Keratinocyte (primary cell): ENCODE measurements at regions not wholly inside any gene's neighbourhood (a gene's known extent, or its start where the extent isn't known, plus 50 kb on each side); places are given as distances from the start of the nearest gene placed in this dataset.

ENCODE experiments used
- DNase-seq: peaks from one replicate; pipeline ENCODE4 v3.0.0-alpha.2; 2011; ENCODE audit warnings: low read depth, missing footprints, low spot score
- FAIRE-seq: peaks from 2 replicates; lab custom pipeline; 2011; peaks lifted over from hg19 to GRCh38; lab: Jason Lieb, UNC
- H2AFZ ChIP-seq: 2 replicates; pipeline ENCODE4 v1.6.0; 2012; ENCODE audit warnings: low read length, control low read depth, inconsistent platforms; ENCODE audit not compliant: control insufficient read depth
- H3K27ac ChIP-seq: 2 replicates; pipeline ENCODE4 v1.5.1; 2011; ENCODE audit warnings: low read length; ENCODE audit not compliant: control insufficient read depth, insufficient read depth
- H3K27me3 ChIP-seq: 3 replicates; pipeline ENCODE4 v1.6.0; 2011; ENCODE audit warnings: low read length; ENCODE audit not compliant: control insufficient read depth, insufficient read depth; ENCODE audit errors: extremely low read depth
- H3K36me3 ChIP-seq, 2 experiments: 2 replicates in 1 of 2; 3 replicates in 1 of 2; pipeline ENCODE4 v1.5.1; 2011; ENCODE audit warnings: low read length in 2 of 2, mild to moderate bottlenecking in 1 of 2; ENCODE audit not compliant: control insufficient read depth in 2 of 2, insufficient read depth in 2 of 2; ENCODE audit errors: extremely low read depth in 1 of 2
- H3K4me1 ChIP-seq: 3 replicates; pipeline ENCODE4 v1.5.1; 2011; ENCODE audit warnings: low read length; ENCODE audit not compliant: control insufficient read depth, insufficient read depth; ENCODE audit errors: extremely low read depth
- H3K4me2 ChIP-seq: 3 replicates; pipeline ENCODE4 v1.6.0; 2011; ENCODE audit warnings: low read depth, low read length; ENCODE audit not compliant: control insufficient read depth, insufficient read depth; ENCODE audit errors: extremely low read depth
- H3K4me3 ChIP-seq, 3 experiments: fragments of 200-600 bp in 1 of 3; sonication (generic) in 1 of 3; 2 replicates in 2 of 3; 3 replicates in 1 of 3; pipeline ENCODE4 v1.5.1; 2011 to 2016; ENCODE audit warnings: low read length in 3 of 3, mild to moderate bottlenecking in 3 of 3, control low read depth in 2 of 3, inconsistent platforms in 1 of 3, low read depth in 1 of 3, mixed read lengths in 1 of 3, mixed run types in 1 of 3, moderate library complexity in 1 of 3; ENCODE audit not compliant: control insufficient read depth in 2 of 3, insufficient read depth in 2 of 3; ENCODE audit errors: extremely low read depth in 1 of 3
- H3K79me2 ChIP-seq: 2 replicates; pipeline ENCODE4 v1.6.0; 2012; ENCODE audit warnings: low read length; ENCODE audit not compliant: control insufficient read depth, insufficient read depth
- H3K9ac ChIP-seq: 3 replicates; pipeline ENCODE4 v1.6.0; 2011; ENCODE audit warnings: low read length; ENCODE audit not compliant: control insufficient read depth, insufficient read depth; ENCODE audit errors: extremely low read depth
- H3K9me1 ChIP-seq: 3 replicates; pipeline ENCODE4 v1.6.0; 2011; ENCODE audit warnings: low read length; ENCODE audit not compliant: control insufficient read depth, insufficient read depth; ENCODE audit errors: extremely low read depth
- H3K9me3 ChIP-seq: 2 replicates; pipeline ENCODE4 v1.5.1; 2012; ENCODE audit warnings: low read depth, low read length; ENCODE audit not compliant: control insufficient read depth
- H4K20me1 ChIP-seq: 3 replicates; pipeline ENCODE4 v1.6.0; 2011; ENCODE audit warnings: low read length; ENCODE audit not compliant: control insufficient read depth, insufficient read depth; ENCODE audit errors: extremely low read depth
- CTCF ChIP-seq, 3 experiments: IDR thresholded peaks in 1 of 3; conservative IDR thresholded peaks in 1 of 3; optimal IDR thresholded peaks in 1 of 3; 2 replicates in 2 of 3; 3 replicates in 1 of 3; pipeline versions ENCODE3 to v1.5.1; 2011; ENCODE audit warnings: low read length in 3 of 3, mild to moderate bottlenecking in 3 of 3, moderate library complexity in 2 of 3, control low read depth in 1 of 3, inconsistent platforms in 1 of 3; ENCODE audit not compliant: insufficient read depth in 2 of 3; ENCODE audit errors: extremely low read depth in 1 of 3
- EZH2 ChIP-seq: IDR thresholded peaks from one replicate; pipeline ENCODE4 v1.6.1; 2012; ENCODE audit warnings: inconsistent platforms, mild to moderate bottlenecking, low read length, moderate library complexity
- dilution Hi-C: fragments of 300-500 bp; cut with MboI; formaldehyde crosslinking; loops from one replicate; pipeline ENCODE4 v1.7.0; 2020; ENCODE audit warnings: low sequenced_read_pairs; ENCODE audit not compliant: extremely low pct_ligation_motif_present

DNA sequence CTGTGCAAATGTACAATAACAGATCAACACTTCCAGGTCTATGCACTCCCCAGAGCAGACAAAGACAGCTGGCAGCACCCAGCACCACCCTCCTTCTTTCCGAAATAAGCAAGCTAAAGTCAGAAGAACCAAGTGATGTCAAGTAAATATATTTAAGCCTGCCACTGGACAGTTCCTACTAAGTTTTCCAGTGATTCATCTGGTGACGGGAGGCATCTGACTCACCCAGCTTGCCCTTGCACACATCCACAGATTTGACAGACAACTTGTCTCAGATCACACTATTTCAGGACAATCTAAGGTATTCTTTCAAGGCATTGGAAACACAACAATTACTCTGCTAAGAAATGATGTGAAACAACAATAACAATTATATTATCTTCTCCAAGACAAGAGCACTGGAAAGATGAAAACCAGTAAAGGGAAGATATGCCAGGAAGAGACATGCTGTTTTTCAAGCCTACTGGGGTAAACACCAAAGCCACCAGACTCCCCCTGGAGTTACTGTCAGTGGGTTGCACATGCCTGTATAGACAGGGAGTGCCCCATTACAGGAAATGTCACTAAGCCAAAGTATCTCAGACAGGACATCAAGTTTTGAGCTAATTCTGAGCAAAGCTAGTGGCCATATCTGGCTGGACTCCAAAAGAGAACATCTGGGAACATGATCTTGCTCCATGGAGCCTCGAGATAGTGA lies 287.9 kb upstream of the KLHL29 start:
- FAIRE-seq, result no peak
- DNase-seq, result no peak
- no peak overlapping the region for H3K9ac ChIP-seq

GRCh38 chr2:23100406-23100805 lies 284.6 kb upstream of the KLHL29 start:
- H3K4me3 ChIP-seq, result no peak overlapping the region
- no peaks in the 10 kb centered on the region for H3K9me1 ChIP-seq
- H3K9ac ChIP-seq, result no peak overlapping the region
- TF ChIP-seq EZH2 (no peak), CTCF (optimal IDR thresholded peaks at IDR 0.05 in 1 of 3, IDR thresholded peaks at IDR 0.05 in 1 of 3, conservative IDR thresholded peaks at IDR 0.05 in 1 of 3; ENCODE audit: extremely low read depth in 1 of 3, insufficient read depth in 2 of 3, low read length in 3 of 3) (no peak)
- H3K4me1 ChIP-seq, result no peaks in the 10 kb centered on the region
- no peaks in the 10 kb centered on the region for H3K27me3 ChIP-seq
- no peaks in the 10 kb centered on the region for H3K9me3 ChIP-seq
- dilution Hi-C loops, result no loop called here
- H4K20me1 ChIP-seq, result no peaks in the 10 kb centered on the region
- H3K27ac ChIP-seq, result no peak overlapping the region
- H3K79me2 ChIP-seq, result no peaks in the 10 kb centered on the region
- FAIRE-seq, result no peak
- H3K4me2 ChIP-seq, result no peak overlapping the region
- DNase-seq, result no peak
- H2AFZ ChIP-seq, result no peak overlapping the region
- no peaks in the 10 kb centered on the region for H3K36me3 ChIP-seq

More for the DNA sequence above, 287.9 kb upstream of the KLHL29 start:
- H3K9me3 ChIP-seq, result no peaks in the 10 kb centered on the region
- no peak overlapping the region for H2AFZ ChIP-seq
- no peaks in the 10 kb centered on the region for H3K4me1 ChIP-seq
- H3K9me1 ChIP-seq, result no peaks in the 10 kb centered on the region
- no peaks in the 10 kb centered on the region for H4K20me1 ChIP-seq
- H3K4me3 ChIP-seq, result no peak overlapping the region
- no peak overlapping the region for H3K4me2 ChIP-seq
- H3K27ac ChIP-seq, result no peak overlapping the region
- no peaks in the 10 kb centered on the region for H3K27me3 ChIP-seq
- no peaks in the 10 kb centered on the region for H3K36me3 ChIP-seq
- dilution Hi-C loops, result no loop called here
- TF ChIP-seq CTCF (optimal IDR thresholded peaks at IDR 0.05 in 1 of 3, IDR thresholded peaks at IDR 0.05 in 1 of 3, conservative IDR thresholded peaks at IDR 0.05 in 1 of 3; ENCODE audit: extremely low read depth in 1 of 3, insufficient read depth in 2 of 3, low read length in 3 of 3) (no peak), EZH2 (no peak)
- H3K79me2 ChIP-seq, result no peaks in the 10 kb centered on the region
